H9 (cell line): ENCODE measurements at regions not wholly inside any gene's neighbourhood (a gene's known extent, or its start where the extent isn't known, plus 50 kb on each side); places are given as distances from the start of the nearest gene placed in this dataset.

ENCODE experiments used
- DNase-seq: peaks from one replicate; pipeline ENCODE4 v3.0.0-alpha.2; 2017
- H2AFZ ChIP-seq: one replicate; pipeline ENCODE4 v1.6.1; 2013; ENCODE audit warnings: mild to moderate bottlenecking, low read length, control low read depth, moderate library complexity
- H2AK5ac ChIP-seq: 2 replicates; pipeline ENCODE4 v1.6.1; 2013; ENCODE audit warnings: low read length, control low read depth, mixed read lengths; ENCODE audit not compliant: insufficient read length
- H2BK120ac ChIP-seq: one replicate; pipeline ENCODE4 v1.6.1; 2013; ENCODE audit warnings: low read depth, mild to moderate bottlenecking, low read length, control low read depth, inconsistent platforms; ENCODE audit not compliant: poor library complexity, severe bottlenecking
- H2BK12ac ChIP-seq: 2 replicates; pipeline ENCODE4 v1.6.1; 2013; ENCODE audit warnings: low read length, control low read depth, mixed read lengths, low read depth; ENCODE audit not compliant: insufficient read length
- H2BK15ac ChIP-seq: 2 replicates; pipeline ENCODE4 v1.6.1; 2013; ENCODE audit warnings: low read depth, low read length, control low read depth
- H2BK20ac ChIP-seq: one replicate; pipeline ENCODE4 v1.6.1; 2013; ENCODE audit warnings: low read depth, mild to moderate bottlenecking, low read length, control low read depth, inconsistent platforms; ENCODE audit not compliant: poor library complexity, severe bottlenecking
- H2BK5ac ChIP-seq: 2 replicates; pipeline ENCODE4 v1.6.1; 2013; ENCODE audit warnings: low read length, control low read depth, mixed read lengths; ENCODE audit not compliant: insufficient read length
- H3K14ac ChIP-seq: 2 replicates; pipeline ENCODE4 v1.6.1; 2013; ENCODE audit warnings: low read length, control low read depth; ENCODE audit not compliant: insufficient read depth
- H3K18ac ChIP-seq: 2 replicates; pipeline ENCODE4 v1.6.1; 2013; ENCODE audit warnings: low read depth, mild to moderate bottlenecking, mixed read lengths, low read length, control low read depth; ENCODE audit not compliant: insufficient read length
- H3K23ac ChIP-seq: 2 replicates; pipeline ENCODE4 v1.6.1; 2013; ENCODE audit warnings: low read length, control low read depth, mixed read lengths, low read depth; ENCODE audit not compliant: insufficient read length
- H3K23me2 ChIP-seq: 2 replicates; pipeline ENCODE4 v1.6.1; 2013; ENCODE audit warnings: low read depth, mild to moderate bottlenecking, mixed read lengths, low read length, control low read depth; ENCODE audit not compliant: insufficient read length, poor library complexity, severe bottlenecking
- H3K27ac ChIP-seq: 2 replicates; pipeline ENCODE4 v1.5.1; 2013; ENCODE audit warnings: low read length, control low read depth, mixed read lengths, low read depth; ENCODE audit not compliant: insufficient read length
- H3K27me3 ChIP-seq: 2 replicates; pipeline ENCODE4 v1.6.1; 2013; ENCODE audit warnings: low read length, control low read depth, inconsistent platforms; ENCODE audit not compliant: insufficient read depth
- H3K4ac ChIP-seq: 2 replicates; pipeline ENCODE4 v1.6.1; 2013; ENCODE audit warnings: low read depth, mild to moderate bottlenecking, control low read depth, inconsistent platforms, low read length, moderate library complexity
- H3K4me1 ChIP-seq: 2 replicates; pipeline ENCODE4 v1.6.1; 2013; ENCODE audit warnings: low read length, control low read depth, inconsistent platforms; ENCODE audit not compliant: insufficient read depth
- H3K4me2 ChIP-seq: 2 replicates; pipeline ENCODE4 v1.6.1; 2013; ENCODE audit warnings: low read length, control low read depth, mixed read lengths; ENCODE audit not compliant: insufficient read length, insufficient read depth
- H3K56ac ChIP-seq: 2 replicates; pipeline ENCODE4 v1.6.1; 2013; ENCODE audit warnings: low read depth, mild to moderate bottlenecking, mixed read lengths, low read length, control low read depth; ENCODE audit not compliant: insufficient read length
- H3K79me1 ChIP-seq: 2 replicates; pipeline ENCODE4 v1.6.1; 2013; ENCODE audit warnings: low read depth, mild to moderate bottlenecking, moderate library complexity, low read length, control low read depth, inconsistent platforms; ENCODE audit not compliant: insufficient read depth, poor library complexity, severe bottlenecking
- H3K79me2 ChIP-seq: 2 replicates; pipeline ENCODE4 v1.6.1; 2013; ENCODE audit warnings: low read length, control low read depth, inconsistent platforms; ENCODE audit not compliant: insufficient read depth
- H3K9ac ChIP-seq: 2 replicates; pipeline ENCODE4 v1.6.1; 2013; ENCODE audit warnings: low read length, control low read depth, mixed read lengths; ENCODE audit not compliant: insufficient read length; ENCODE audit errors: extremely low read depth
- H3K9me3 ChIP-seq: one replicate; pipeline ENCODE4 v1.6.1; 2013; ENCODE audit warnings: low read depth, low read length, inconsistent platforms; ENCODE audit not compliant: control insufficient read depth
- H3T11ph ChIP-seq: one replicate; pipeline ENCODE4 v1.6.1; 2013; ENCODE audit warnings: mild to moderate bottlenecking, low read length, control low read depth, inconsistent platforms
- H4K20me1 ChIP-seq: one replicate; pipeline ENCODE4 v1.6.1; 2013; ENCODE audit not compliant: control insufficient read depth, insufficient read length, insufficient read depth
- H4K5ac ChIP-seq: 2 replicates; pipeline ENCODE4 v1.6.1; 2013; ENCODE audit warnings: low read depth, mild to moderate bottlenecking, mixed read lengths, low read length, control low read depth; ENCODE audit not compliant: insufficient read length
- H4K8ac ChIP-seq: replicated peaks from 2 replicates; pipeline ENCODE4 v1.6.1; 2013; ENCODE audit warnings: low read length, control low read depth, mixed read lengths, low read depth; ENCODE audit not compliant: insufficient read length
- H4K91ac ChIP-seq: 2 replicates; pipeline ENCODE4 v1.6.1; 2013; ENCODE audit warnings: low read depth, mild to moderate bottlenecking, moderate library complexity, mixed read lengths, low read length, control low read depth; ENCODE audit not compliant: insufficient read length
- H3K27ac Mint-ChIP-seq, 3 experiments: 2 replicates in 2 of 3; 3 replicates in 1 of 3; pipeline ENCODE4 v1.8.0; 2020 to 2021; ENCODE audit warnings: mixed read lengths in 3 of 3, mild to moderate bottlenecking in 1 of 3, moderate library complexity in 1 of 3
- H3K27me3 Mint-ChIP-seq: 2 replicates; pipeline ENCODE4 v1.8.0; 2021; ENCODE audit warnings: low read depth, mild to moderate bottlenecking, moderate library complexity, mixed read lengths
- H3K36me3 Mint-ChIP-seq, 3 experiments: 2 replicates in 2 of 3; 3 replicates in 1 of 3; pipeline ENCODE4 v1.8.0; 2020 to 2021; ENCODE audit warnings: low read depth in 3 of 3, mixed read lengths in 3 of 3; ENCODE audit not compliant: insufficient read depth in 1 of 3
- H3K4me1 Mint-ChIP-seq, 2 experiments: 2 replicates each; pipeline ENCODE4 v1.8.0; 2020; ENCODE audit warnings: mixed read lengths in 2 of 2
- H3K4me3 Mint-ChIP-seq, 2 experiments: 2 replicates in 1 of 2; 3 replicates in 1 of 2; pipeline ENCODE4 v1.8.0; 2020 to 2021; ENCODE audit warnings: mild to moderate bottlenecking in 2 of 2, mixed read lengths in 2 of 2, moderate library complexity in 1 of 2
- H3K9me3 Mint-ChIP-seq, 2 experiments: 2 replicates in 1 of 2; 3 replicates in 1 of 2; pipeline ENCODE4 v1.8.0; 2020; ENCODE audit warnings: mild to moderate bottlenecking in 2 of 2, mixed read lengths in 2 of 2, moderate library complexity in 1 of 2
- WGBS: extraction: QIAGEN DNeasy Blood & Tissue Kit; methylation state at CpG from one replicate; pipeline ENCODE4 v1.1.7; 2013; ENCODE audit warnings: missing lambda C conversion rate, low lambda C conversion rate, mixed read lengths; ENCODE audit not compliant: insufficient read length; ENCODE audit errors: extremely low coverage; 5-methylcytosine and 5-hydroxymethylcytosine counted together
- TF ChIP-seq, protein P1 (sequence below): fragments of 200-600 bp; sonication (generic); conservative IDR thresholded peaks from 3 replicates; pipeline ENCODE4 v1.8.0; 2021; ENCODE audit warnings: antibody characterized with exemption, mild to moderate bottlenecking

DNA sequence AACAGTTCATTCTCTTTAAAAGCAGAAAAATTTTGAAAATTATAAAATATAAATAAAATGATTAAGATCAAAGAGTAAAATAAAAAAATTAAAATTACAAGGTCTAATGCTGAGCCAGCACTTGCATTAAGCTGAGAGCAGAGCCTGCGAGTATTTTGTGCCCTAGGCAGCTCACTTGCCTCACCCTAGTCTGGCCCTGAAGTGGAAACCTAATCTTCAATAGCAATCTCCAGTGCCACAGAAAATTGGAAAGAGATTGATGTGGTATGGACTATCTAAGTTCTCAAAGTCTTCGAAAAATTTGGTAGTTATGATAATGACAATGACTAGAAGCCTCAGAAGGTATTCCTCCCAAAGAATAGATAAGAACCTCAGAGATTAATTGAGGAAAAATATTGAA lies 459.4 kb upstream of the CBLB start:
- no peak overlapping the region for H2BK12ac ChIP-seq
- H4K5ac ChIP-seq, result no peak overlapping the region
- H3K4me3 Mint-ChIP-seq, result no peak overlapping the region
- no peaks in the 10 kb centered on the region for H3K4me1 ChIP-seq
- H3K36me3 Mint-ChIP-seq, result peaks cover 4 to 20% (median 11%) of the 10 kb centered on the region in 3 experiments; a peak in 6 of 7 replicates
- no peak overlapping the region for H3K14ac ChIP-seq
- H3K9me3 ChIP-seq, result no peaks in the 10 kb centered on the region
- H3K4me2 ChIP-seq, result no peak overlapping the region
- no peak overlapping the region for H3K27ac ChIP-seq
- H2AK5ac ChIP-seq, result no peak overlapping the region
- H3K9ac ChIP-seq, result no peak overlapping the region
- peaks cover 15 to 20% of the 10 kb centered on the region in 2 experiments; a peak in 4 of 5 replicates for H3K9me3 Mint-ChIP-seq
- no peaks in the 10 kb centered on the region for H3K27me3 ChIP-seq
- H3K79me1 ChIP-seq, result no peaks in the 10 kb centered on the region
- WGBS, result no CpG with 5 or more reads among the region's 2 CpGs
- H3K4me1 Mint-ChIP-seq, result peaks cover 25 to 26% of the 10 kb centered on the region in 2 experiments
- no peak overlapping the region for H3T11ph ChIP-seq
- no peak overlapping the region for H3K56ac ChIP-seq
- H2AFZ ChIP-seq, result no peak overlapping the region
- H2BK120ac ChIP-seq, result no peak overlapping the region
- no peaks in the 10 kb centered on the region for H3K79me2 ChIP-seq
- no peak overlapping the region for H4K8ac ChIP-seq
- H4K20me1 ChIP-seq, result no peaks in the 10 kb centered on the region
- no peak overlapping the region for H2BK20ac ChIP-seq
- H2BK5ac ChIP-seq, result no peak overlapping the region
- H2BK15ac ChIP-seq, result no peak overlapping the region
- H3K27ac Mint-ChIP-seq, result no peak overlapping the region
- H4K91ac ChIP-seq, result no peak overlapping the region
- no peak overlapping the region for H3K4ac ChIP-seq
- H3K27me3 Mint-ChIP-seq, result no peaks in the 10 kb centered on the region
- no peak overlapping the region for H3K23ac ChIP-seq
- H3K23me2 ChIP-seq, result no peaks in the 10 kb centered on the region
- H3K18ac ChIP-seq, result no peak overlapping the region
- DNase-seq, result no peak
- TF ChIP-seq, protein P1, sequence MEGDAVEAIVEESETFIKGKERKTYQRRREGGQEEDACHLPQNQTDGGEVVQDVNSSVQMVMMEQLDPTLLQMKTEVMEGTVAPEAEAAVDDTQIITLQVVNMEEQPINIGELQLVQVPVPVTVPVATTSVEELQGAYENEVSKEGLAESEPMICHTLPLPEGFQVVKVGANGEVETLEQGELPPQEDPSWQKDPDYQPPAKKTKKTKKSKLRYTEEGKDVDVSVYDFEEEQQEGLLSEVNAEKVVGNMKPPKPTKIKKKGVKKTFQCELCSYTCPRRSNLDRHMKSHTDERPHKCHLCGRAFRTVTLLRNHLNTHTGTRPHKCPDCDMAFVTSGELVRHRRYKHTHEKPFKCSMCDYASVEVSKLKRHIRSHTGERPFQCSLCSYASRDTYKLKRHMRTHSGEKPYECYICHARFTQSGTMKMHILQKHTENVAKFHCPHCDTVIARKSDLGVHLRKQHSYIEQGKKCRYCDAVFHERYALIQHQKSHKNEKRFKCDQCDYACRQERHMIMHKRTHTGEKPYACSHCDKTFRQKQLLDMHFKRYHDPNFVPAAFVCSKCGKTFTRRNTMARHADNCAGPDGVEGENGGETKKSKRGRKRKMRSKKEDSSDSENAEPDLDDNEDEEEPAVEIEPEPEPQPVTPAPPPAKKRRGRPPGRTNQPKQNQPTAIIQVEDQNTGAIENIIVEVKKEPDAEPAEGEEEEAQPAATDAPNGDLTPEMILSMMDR, result no peak
